C1 segment of cervical spinal cord (tissue), 14 donors: ENCODE measurements at regions not wholly inside any gene's neighbourhood (a gene's known extent, or its start where the extent isn't known, plus 50 kb on each side); places are given as distances from the start of the nearest gene placed in this dataset.
A peak's percentile ranks its signal among the peaks of the same experiment; 100 is the strongest.

Experiments used
- DNase-seq, 14 donors: peaks; one replicate each; lab custom pipeline; 2025; lab: John Stamatoyannopoulos, UW

DNA sequence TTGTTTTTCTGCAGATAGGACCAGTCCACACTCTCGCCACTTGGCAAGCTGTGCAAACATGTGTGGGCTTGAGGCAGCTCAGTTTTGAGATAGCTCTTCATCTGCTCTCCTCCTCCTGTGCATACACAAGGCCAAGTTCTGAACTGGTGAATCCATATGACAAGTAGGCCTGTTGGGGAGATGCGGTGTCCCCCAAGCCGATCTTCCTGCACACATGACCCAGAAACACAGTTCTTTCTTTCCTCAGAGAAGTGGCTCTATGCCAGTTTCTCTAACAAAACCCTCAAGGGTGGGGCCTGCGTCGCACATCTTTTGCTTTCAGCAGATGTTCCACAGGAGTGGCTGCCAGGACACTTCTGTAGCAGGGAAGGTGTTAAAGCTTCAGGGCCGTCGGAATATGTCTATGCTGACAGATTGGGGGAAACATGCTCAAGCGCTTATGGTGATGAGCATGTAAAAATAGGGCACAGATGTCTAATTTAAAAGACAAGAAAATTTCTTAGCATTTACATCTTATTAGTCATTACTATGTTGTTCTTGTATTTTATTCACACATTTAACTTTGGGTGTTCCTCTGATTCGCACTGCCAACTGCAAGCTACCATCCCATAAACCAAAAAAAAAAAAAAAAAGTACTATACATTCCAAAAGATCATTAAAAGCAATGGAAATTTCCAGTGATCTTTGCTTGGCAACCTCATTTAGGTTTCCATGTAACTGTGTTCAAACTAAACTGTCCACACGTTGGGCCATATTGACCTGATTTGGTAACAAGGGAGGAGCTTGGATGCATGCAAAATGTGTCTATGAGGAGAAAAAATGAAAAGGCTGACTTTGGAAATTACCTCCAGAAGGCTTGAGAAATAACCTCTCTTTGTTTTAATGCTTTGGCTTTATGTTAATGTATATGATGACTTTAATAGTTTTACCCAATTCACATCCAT is 1055.5 kb upstream of the KLHL29 start:
- no peak for DNase-seq

DNA sequence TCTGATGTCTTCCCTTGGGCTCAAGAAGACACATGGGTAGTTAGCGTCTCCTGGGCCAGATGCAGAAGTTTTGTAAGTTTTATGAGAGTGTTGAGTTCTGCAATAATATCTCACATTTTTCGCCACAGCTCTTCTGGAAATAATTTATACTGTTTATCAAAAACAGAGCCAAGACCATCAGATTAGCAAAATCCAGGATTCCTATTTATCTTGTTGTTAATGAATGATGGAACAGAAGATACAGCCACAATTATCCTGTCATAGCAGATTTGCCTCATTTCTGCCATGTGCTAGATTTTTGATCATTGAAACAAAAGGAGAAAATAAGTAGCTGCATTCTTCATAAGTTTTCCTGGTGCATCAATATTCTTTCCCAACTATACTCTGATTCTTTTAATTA is 1048.6 kb upstream of the KLHL29 start:
- no peak for DNase-seq

DNA sequence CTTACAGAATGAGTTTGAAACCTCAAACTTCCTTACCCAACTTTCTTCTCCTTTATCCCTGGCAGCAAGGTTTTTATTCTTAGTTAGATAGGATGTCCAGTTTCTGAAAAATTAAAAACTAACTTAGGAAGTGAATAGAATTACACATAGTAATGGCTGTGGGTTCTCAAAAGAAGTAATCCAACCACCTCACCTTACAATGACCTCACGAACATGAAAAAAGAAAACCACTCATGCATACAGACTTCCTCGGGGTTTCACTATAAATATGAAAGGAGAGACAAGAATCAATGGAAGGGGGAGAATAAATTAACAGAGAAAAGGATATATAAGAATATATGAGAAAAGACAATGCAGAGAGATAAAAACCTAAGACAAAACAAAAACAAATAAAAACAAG is 1044.3 kb upstream of the KLHL29 start:
- no peak for DNase-seq

DNA sequence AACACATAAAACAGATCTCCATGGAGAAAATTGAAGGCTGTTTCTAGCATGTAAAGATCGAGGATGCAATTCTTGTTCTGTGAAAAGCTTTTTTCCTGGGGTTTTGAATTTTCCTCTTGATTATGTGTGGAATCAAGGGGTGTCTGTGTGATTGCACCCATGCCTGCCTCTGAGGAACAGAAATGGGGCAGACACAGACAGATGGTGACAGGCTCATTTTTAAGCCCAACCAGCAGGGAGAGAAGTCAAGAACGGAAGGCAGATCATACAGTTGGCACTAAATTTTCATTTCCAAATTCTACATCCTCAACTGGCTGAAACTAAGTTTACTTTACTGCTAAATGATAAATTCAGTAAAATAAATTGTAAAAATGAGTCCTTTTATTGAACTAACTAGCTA is 1037.7 kb upstream of the KLHL29 start:
- no peak for DNase-seq

DNA sequence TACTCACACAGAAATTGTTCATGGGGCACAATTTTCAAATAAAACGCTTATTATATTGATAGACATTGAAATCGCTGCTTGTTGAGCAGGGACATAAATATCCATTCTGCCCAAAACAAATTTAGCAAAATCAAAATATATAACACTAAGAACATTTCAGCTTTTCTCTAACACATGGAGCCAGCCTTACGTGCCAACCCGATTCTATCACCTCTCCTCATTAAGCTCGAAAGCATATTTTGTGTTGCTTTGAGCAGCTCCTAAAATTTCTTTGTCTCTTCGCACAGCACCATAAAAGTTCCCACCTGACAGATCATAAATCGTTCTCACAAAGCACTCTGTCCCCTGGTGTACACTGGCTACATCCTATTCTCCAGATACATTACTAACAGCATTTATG is 1034.4 kb upstream of the KLHL29 start:
- DNase-seq = no peak

DNA sequence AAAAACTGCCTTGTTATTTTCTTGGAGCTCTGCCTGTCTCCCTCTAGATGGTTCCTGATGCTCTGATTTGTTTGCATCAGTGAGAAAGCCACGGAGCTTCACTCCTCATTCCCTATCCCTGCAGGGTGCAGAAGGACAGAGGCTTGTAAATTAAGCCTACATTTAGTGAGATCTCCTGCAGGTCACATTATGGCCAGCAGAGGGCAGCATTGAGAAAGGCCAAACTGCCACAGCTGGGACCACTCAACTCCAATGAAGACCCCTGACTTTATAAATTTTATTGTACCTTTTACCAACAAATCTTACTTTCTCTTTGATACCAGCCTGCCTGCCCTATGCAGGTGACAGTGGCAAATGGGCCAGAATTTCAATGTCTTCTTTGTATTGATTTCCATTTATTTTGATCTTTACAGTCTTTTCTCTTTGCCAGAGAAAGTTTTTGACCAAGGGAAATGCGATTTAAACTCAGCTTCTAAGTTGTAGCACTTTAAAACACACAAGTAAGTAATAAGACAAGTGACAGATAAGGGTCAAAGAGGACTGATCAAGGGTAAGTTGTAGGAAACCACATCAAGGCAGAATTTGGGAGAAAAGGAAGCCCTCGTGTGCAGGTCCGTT is 1029.1 kb upstream of the KLHL29 start:
- DNase-seq = peak in 10 of 14 donors; percentile 0 to 49 (median 7)

DNA sequence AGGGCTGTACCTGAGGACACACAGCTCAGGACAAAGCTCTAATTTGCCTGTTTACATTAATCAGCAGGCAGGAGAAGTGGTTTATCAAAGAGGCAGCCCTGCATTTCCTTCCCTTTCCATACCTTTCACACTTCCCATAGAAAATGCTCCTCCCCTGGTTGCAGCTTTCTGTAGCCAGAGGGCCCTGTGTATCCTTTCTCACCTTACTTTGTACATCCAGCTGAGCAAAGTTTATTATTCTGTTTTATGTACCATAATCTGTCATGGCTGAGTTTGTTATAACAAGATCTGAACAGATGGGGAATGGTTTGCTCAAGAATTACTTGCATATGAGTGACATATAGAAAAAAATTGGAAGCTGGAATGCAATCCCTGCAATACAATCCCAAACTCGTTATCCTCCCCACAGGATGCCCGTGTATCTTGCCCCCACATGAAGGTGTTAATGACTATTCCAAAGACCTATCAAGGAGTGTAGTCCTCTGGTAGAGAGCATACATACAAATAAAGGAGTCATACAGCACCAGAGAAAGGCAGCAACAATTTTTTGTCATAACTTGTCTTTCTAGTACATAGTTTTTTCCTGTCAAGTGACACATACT is 1025.8 kb upstream of the KLHL29 start:
- DNase-seq = no peak

DNA sequence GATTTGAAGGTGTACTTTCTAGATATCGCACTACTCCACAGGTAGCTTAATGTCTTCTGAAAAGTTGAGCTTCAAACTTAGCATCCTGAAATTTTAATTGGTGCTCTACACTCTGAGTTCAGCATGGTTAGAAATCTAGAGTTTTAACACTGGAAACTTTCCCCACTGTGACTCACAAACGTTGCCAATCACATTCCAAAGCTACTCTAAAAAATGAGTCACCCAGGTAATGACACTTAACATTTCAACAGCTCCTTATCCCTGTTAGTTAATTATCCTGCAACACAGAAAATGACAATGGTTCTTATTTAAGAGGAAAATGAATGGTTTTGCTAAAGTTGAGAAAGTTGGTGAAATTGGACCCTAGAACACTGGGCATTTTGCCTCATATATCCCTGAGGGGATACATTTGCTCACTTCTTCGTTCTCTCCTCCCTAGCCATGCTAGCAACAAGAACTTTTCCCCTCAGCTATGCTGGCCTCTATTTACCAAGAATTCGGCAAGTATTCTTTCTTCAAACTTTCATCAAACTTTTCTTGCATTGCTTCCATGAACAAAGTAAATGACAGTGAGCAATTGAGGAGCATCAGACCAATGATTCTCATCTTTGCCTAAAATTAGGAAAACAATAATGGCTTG is 1024.1 kb upstream of the KLHL29 start:
- DNase-seq = no peak

DNA sequence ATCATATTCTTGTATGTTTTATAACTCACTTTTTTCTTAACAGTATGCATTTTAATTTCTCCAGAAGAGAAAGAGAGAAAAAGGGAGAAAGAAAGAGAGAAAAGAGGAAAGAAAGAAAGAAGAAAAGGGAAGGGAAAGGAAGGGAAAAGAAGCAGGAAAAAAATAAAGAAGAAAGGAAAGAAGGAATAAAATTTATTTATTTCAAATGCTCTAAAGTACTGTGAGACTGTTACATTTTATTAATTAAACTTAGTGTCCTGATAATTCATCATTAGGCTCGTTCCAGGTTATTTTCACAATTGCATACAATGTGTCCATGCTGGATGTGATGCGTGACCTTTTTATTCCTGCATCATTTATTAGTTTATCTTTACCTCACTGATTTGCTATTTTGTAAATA is 1023.4 kb upstream of the KLHL29 start:
- DNase-seq = no peak

DNA sequence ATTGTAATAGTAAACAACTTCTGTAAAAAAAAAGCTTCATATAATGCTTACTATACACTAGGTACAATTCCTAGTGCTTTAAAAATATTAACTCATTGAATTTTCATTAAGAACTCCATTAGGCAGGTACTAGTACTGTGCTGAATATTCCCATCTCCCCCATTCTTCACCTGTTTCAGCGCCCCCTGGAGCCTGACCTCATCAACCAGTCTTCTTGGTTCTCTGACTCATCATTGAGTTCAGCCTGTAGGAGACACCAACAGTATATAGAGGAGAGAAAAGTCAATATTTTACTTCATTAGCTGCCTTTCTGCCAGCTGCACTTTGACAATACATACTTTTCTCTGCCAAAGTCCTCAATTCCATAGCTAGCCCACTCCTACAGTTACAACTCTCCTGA is 1009.9 kb upstream of the KLHL29 start:
- no peak for DNase-seq

DNA sequence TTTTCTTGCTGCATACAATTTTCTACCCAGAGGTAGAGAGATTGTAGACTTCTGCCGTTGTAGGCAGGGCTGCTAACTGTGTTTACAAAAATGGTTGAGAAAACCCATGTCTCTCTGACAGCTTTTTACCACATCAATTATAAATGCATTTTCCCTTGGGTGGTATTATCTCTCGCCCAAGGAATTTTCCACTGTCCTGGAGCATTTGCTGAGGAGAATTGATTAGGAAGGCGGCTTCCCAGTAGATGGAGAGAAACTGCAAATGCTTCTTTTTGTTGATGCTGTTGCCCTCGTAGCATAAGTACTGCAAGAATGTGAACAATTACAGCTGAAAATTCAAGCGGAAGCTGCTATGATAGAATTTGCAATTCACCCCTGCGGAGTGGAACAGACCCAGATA is 1007.7 kb upstream of the KLHL29 start:
- no peak for DNase-seq

DNA sequence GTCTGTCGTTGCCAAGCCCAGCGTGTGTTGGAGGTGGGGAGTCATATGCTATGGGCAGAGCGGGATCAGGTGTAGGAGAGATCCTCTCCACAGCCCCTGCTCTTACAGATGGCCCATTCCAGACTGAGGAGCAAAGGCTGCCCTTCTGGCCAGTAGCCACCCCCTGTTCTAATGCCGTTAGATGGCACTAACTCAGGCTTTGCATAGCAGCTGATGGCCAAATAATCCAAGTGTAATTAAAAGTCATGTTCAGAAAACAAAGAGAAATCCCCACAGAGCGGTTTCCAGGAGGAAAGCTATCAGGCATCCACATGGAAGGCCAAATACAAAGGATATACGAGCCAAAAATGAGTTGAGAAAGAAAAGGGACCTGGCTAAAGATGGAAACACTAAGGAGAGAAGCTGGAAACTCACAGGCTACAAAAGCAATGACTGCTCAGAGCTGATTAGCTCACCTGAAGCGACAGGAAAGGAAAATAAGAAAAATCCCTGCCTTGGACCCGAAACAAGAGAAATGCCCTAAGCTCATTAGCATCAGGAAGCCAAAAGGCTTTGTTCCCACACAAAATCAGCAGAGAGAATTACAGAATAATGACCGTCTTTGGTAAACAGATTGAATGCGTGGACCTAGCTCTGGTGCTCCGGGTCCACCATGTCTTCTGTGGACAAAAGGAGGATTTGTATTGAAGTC is 1002.4 kb upstream of the KLHL29 start:
- DNase-seq = peak in 4 of 14 donors; percentile 1 to 49 (median 5)

DNA sequence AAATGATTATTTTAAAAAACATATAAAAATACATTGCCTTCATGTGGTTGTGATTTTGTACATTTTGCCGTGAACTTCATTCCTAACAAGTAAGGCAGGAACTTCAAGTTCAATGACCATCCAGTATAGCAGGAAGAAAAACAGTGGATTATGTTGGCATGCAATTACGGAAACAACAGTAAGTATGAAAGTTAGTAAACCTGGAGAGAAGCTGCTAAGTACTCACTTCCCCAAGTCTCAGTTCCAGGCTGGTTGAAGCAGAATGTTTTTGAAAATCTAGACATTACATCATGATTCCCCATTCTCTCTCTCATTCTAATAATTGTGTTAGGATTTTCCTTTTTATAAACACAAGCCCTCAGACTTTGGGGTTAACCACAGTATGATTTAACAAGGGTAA is 987.1 kb upstream of the KLHL29 start:
- DNase-seq = no peak

DNA sequence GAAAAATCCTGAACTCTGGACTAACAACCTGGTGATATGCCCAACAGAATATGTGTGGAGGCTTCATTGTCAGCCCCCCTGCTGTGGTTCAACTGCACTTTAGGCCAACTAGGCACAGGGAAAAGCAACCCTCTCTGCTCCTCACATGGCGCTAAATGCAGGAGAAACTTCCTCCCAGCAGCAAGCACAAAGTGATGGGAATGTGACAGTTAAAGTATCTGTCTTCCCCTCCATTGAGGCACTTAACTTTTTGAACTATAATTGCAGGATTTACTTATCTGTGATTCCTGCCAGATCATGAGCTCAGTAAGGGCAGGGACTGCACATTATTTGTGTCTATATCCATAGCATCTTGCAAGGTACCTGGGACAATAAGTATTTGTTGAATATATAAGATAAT is 981.2 kb upstream of the KLHL29 start:
- DNase-seq = no peak

DNA sequence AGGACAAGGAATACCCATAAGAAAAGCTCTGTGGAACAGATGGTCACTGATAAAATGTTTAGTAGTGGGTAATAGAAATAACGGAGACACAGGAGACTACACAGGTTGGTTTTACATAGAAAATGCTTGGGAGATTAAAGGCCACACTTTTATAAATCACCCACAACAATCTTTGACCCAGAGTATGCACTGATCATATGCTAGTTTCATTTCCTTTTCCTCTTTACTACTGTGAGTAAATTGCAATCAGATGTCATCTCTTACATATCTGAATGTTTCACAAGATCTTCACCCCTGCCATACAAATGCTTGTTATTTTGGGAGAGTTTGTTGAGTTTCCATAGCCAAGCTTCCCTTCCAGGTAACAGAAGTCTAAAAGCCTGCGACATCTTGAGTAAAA is 978.4 kb upstream of the KLHL29 start:
- no peak for DNase-seq

DNA sequence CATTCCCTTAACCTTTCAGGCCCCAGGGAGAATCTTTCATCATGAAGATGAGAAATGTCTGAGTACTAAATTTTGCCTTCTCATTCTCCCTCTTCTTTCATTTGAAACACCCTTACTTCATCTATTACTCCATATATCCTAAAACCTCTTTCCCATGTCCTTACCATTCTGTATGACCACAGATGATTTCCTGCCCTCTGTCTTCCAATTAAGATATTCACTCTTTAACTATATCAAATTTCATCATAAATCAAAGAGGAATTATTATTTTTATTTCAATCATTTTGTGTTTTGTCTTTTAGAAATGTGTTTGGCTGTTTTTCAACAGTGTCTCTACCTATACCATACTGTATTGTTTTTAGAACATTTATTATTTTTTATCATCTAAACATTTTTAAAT is 964.9 kb upstream of the KLHL29 start:
- DNase-seq = no peak

DNA sequence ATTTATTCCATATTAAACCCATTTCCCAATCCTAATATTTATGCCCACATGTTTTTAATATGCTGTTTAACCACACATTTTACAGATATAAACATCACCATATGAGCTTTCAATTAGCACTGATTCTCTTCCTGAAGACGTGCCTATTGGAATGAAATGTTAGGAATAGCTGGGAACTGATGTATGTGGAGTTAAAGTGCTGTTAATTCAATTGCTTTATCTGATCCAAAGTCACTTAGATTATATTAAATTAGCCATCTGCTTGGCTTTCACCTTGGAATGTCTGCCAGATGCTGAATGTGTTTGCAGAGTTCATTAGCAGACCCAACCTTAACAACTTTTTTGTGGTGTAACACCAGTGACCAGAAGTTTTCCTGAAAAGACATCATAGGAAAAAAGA is 942.9 kb upstream of the KLHL29 start:
- no peak for DNase-seq

DNA sequence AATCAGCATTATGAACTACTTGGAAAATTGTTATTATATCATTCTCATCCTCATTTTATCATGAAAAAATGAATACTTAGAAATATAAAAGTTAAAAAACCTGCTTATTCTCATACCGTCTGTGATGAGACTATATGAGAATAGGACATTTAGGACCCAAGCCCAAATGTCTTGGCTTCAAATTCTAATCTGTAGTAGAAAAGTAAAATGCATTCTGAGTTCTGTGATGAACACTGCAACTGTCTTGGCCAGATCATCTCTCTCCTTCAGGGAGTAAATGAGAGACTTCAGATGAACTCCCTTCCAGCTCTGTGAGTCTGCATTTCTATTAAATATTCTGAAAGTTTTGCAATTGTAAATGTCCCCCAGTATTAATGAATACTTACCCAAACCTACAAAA is 940.7 kb upstream of the KLHL29 start:
- DNase-seq = no peak

DNA sequence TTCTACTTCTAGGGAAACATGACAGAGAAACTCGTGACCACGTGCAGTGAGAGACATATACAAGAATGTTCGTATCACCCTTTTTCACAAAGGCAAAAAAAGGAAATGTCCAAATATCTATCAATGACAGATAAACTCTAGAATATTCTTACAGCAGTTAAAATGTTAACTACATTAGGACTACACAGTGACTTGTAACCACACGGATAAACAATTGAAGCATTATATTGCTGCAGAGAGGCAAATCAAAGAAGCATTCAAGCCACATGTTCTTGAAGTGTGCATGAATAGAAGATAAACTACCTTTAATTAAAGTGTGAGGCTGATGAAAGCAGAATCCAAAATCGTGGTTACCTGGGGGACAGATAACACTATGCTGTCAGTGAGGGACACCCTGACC is 935.3 kb upstream of the KLHL29 start:
- peak in 2 of 14 donors; percentile 16 to 17 for DNase-seq

DNA sequence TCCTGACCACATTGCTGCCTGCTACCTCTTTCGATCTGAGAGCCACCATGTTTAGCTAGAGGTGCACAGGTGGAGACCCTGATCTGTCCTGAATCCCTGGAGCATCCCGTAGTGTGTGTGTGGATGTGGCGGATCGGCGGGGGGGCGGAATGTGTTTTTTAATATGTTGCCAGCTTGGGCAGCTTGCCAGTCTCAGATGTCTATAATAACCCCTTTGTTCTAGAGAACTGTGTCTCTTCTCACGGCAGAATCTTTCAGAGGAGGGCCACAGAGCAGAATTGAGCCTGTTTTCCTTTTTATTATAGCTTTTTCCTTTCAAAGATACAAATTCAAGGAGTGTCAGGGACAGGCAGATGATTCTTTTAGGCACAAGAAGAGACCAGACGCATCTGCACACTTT is 934.1 kb upstream of the KLHL29 start:
- peak in 10 of 14 donors; percentile 1 to 62 (median 28) for DNase-seq

DNA sequence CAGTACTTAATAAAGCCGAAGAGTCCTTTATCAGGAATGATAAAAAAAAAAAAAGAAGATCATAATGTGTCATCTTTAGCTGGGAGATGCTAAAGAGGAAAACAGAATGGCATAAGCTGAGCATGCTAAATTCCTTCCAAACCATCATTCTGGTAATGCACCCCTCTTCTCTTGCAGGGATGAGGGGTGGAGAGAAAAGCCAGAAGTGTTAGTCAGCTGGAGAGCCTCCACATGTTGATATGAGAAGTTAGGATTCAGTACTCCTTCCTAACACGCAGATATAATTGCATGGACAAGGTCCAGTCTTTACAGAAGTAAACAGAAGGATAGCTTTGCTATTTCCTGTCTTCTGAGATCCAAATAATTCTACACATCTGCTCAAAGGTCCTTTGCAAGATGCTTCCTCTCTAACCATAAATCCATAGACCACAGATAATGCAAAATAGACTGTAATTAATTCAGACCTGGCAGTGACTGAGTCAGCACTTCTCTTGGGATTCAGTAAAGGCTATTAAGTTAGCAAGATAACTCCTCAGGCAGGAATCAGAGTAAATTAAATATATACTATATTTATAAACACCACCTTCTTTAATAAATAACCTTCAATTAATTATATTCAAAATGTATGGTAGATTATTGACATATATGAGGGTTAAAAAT is 930.0 kb upstream of the KLHL29 start:
- no peak for DNase-seq
